NOMO-1 (cell line): ENCODE measurements at regions not wholly inside any gene's neighbourhood (a gene's known extent, or its start where the extent isn't known, plus 50 kb on each side); places are given as distances from the start of the nearest gene placed in this dataset.

Source experiments
- DNase-seq, 2 experiments: peaks; one replicate each; lab custom pipeline; 2025; ENCODE audit not compliant: unreplicated experiment in 2 of 2; lab: John Stamatoyannopoulos, UW

- DNase-seq = no peak
These were observed 669.8 kb upstream of the POT1 start for GRCh38 chr7:125599387-125599786.

GRCh38 chr7:125592331-125592730 is 662.7 kb upstream of the POT1 start:
- DNase-seq = no peak

- DNase-seq = no peak
These were observed 643.5 kb upstream of the POT1 start for GRCh38 chr7:125573126-125573525.

GRCh38 chr7:125572414-125572813 is 642.8 kb upstream of the POT1 start:
- DNase-seq = no peak

GRCh38 chr7:125568799-125569198 is 639.2 kb upstream of the POT1 start:
- no peak for DNase-seq

- no peak for DNase-seq
These were observed 638.1 kb upstream of the POT1 start for GRCh38 chr7:125567686-125568085.

- no peak for DNase-seq
These were observed 634.4 kb upstream of the POT1 start for GRCh38 chr7:125563964-125564529.

- DNase-seq = no peak
These were observed 633.9 kb upstream of the POT1 start for GRCh38 chr7:125563557-125563956.

GRCh38 chr7:125561006-125561405 is 631.4 kb upstream of the POT1 start:
- no peak for DNase-seq

- DNase-seq = no peak
These were observed 630.3 kb upstream of the POT1 start for GRCh38 chr7:125559921-125560320.

GRCh38 chr7:125555916-125556315 is 626.3 kb upstream of the POT1 start:
- no peak for DNase-seq

GRCh38 chr7:125551008-125551407 is 621.4 kb upstream of the POT1 start:
- no peak for DNase-seq

- no peak for DNase-seq
These were observed 617.9 kb upstream of the POT1 start for GRCh38 chr7:125547505-125547904.

- DNase-seq = no peak
These were observed 600.9 kb upstream of the POT1 start for GRCh38 chr7:125530553-125530952.

GRCh38 chr7:125529249-125529648 is 599.6 kb upstream of the POT1 start:
- DNase-seq = no peak

- DNase-seq = no peak
These were observed 597.3 kb upstream of the POT1 start for GRCh38 chr7:125526958-125527357.

GRCh38 chr7:125526092-125526491 is 596.5 kb upstream of the POT1 start:
- no peak for DNase-seq

GRCh38 chr7:125516194-125516593 is 586.6 kb upstream of the POT1 start:
- no peak for DNase-seq

- DNase-seq = no peak
These were observed 582.7 kb upstream of the POT1 start for GRCh38 chr7:125512373-125512772.

- no peak for DNase-seq
These were observed 581.7 kb upstream of the POT1 start for GRCh38 chr7:125511310-125511709.

GRCh38 chr7:125506331-125506730 is 576.7 kb upstream of the POT1 start:
- no peak for DNase-seq

- DNase-seq = no peak
These were observed 575.2 kb upstream of the POT1 start for GRCh38 chr7:125504848-125505247.

GRCh38 chr7:125495997-125496396 is 566.4 kb upstream of the POT1 start:
- DNase-seq = no peak
